ENCODE measurements at regions not wholly inside any gene's neighbourhood (a gene's known extent, or its start where the extent isn't known, plus 50 kb on each side); places are given as distances from the start of the nearest gene placed in this dataset.
"Not testable (repeated sequence)": the region's sequence is repeated elsewhere in the genome, so short reads cannot be mapped to it uniquely, and the experiment has no call there.

DNA sequence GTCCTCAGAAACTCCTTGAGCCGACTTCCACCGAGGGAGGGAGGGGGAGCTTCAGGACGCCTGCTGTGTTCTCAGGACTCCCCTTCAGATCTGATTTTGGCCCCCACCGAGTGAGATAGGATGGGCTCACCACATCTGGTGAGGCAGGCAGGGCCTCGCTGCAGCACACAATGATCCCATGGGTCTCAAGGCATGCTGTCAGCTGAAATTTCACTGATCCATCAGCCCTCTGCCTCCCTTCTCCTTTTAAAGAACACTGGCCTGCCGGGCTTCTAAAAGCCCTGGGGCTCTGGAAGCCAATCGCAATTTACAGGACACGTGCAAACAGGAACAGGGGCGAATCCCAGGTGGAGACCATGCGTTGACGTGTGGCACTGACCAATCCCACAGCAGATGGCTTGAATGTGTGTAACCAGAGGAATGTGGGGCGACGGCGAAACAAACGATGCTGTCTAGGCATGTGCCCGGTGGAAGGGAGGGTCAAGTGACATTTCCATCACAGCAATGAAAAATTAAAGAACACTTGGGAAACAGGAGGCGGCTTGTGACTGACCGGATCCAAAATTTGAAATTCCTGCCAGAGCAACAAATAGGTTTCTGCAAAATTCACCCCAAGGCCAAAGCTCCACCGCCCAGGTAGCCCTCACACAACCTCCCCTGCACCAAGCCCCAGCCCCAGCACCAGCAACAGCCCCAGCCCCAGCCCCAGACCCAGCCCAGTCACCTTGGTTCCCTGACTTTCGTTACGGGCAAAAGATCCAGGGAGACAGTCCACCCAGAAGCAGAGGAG lies 167.1 kb upstream of the ZNF337 start:
- DNase-seq = no peak

DNA sequence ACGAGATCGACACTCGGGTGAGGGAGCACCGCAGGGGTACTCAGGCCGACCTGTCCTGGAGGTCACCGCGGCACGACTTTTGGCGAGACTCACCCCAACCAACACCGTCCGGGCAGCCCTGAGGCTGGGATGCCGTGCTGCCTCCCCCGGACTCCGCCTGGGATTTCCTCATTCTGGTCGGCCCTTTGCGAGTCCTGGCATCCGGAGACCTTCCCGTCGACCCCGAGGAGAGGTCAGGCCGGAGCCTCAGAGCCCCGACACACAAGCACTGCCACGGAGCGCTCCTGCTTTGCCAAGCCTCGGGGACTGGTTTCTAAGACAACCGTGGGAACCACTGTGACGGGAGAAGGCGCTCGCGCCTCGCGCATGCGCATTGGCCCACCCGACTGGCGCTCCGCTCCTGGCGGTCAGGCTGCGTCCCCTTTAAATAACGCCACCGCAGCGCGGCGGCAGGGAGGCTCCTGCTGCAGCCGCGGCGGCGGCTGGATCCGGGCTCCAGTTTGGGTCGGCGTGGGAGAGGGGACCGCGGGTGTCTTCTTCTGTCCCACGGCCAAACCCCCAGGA lies 166.4 kb upstream of the ZNF337 start:
- DNase-seq = peak; percentile 82

DNA sequence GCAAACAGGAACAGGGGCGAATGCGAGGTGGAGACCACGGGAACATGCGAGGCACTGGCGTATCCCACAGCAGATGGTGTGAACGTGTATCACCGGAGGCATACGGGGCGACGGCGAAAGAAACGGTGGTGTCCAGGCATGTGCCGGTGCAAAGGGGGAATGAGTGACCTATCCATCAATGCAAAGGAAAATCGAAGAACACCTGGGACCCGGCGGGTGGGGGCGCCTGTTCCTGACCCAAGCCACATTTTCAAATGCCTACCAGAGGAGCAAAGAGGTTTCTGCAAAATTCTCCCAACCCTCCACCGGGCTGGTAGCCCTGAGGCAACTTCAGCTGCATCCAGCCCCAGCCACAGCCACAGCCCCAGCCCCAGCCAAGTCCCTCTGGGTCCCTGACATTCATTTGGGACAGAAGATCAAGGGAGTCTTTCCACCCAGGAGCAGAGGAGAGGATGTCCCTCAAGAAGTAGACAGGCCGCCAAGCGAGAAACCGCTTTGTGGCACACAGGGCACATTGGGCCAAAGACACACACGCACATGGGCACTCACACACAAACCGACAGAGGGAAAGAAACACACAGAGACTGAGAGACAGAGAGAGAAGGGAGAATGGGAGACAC lies 164.0 kb upstream of the ZNF337 start:
- DNase-seq = no peak

DNA sequence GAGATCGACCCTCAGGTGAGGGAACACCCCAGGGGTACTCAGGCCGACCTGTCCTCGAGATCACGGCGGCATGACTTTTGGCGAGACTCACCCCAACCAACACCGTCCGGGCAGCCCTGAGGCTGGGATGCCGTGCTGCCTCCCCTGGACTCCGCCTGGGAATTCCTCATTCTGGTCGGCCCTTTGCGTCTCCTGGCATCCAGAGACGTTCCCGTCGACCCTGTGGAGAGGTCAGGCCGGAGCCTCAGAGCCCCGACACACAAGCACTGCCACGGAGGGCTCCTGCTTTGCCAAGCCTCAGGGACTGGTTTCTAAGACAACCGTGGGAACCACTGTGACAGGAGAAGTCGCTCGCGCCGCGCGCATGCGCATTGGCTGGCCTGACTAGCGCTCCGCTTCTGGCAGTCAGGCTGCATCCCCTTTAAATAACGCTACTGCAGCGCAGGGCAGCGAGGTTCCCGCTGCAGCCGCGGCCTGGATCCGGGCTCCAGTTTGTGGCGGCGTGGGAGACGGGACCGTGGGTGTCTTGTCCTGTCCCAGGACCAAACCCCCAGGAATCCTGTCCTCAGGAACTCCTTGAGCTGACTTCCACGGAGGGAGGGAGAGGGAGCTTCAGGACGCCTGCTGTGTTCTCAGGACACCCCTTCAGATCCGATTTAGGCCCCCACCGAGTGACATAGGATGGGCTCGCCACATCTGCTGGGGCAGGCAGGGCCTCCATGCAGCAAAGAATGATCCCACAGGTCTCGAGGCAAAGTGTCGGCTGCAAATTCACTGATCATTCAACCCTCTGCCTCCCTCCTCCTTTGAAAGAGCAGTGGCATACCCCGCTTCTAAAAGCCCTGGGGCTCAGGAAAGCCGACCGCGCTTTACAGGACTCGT lies 163.2 kb upstream of the ZNF337 start:
- peak; percentile 63 for DNase-seq

DNA sequence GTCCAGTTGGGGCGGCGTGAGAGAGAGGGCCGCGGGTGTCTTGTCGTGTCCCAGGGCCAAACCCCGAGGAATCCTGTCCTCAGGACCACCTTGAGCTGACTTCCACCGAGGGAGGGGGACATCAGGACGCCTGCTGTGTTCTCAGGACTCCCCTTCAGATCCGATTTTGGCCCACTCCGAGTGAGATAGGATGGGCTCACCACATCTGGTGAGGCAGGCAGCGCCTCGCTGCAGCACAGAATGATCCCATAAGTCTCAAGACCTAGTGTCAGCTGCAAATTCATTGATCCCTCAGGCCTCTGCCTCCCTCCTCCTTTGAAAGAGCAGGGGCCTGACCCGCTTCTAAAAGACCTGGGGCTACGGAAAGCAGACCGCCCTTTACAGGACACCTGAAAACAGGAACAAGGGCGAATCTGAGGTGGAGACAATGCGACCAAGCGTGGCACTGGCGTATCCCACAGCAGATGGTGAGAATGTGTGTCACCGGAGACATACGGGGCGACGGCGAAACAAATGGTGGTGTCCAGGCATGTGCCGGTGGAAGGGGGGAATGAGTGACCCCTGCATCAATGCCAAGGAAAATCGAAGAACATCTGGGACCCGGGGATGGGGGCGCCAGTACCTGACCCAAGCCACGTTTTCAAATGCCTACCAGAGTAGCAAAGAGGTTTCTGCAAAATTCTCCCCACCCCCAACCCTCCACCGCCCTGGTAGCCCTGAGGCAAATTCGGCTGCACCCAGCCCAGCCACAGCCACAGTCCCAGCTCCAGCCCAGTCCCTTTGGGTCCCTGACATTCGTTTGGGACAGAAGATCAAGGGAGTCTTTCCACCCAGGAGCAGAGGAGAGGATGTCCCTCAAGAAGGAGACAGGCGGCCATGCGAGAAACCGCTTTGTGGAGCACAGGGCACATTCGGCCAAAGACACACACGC lies 162.1 kb upstream of the ZNF337 start:
- no peak for DNase-seq

DNA sequence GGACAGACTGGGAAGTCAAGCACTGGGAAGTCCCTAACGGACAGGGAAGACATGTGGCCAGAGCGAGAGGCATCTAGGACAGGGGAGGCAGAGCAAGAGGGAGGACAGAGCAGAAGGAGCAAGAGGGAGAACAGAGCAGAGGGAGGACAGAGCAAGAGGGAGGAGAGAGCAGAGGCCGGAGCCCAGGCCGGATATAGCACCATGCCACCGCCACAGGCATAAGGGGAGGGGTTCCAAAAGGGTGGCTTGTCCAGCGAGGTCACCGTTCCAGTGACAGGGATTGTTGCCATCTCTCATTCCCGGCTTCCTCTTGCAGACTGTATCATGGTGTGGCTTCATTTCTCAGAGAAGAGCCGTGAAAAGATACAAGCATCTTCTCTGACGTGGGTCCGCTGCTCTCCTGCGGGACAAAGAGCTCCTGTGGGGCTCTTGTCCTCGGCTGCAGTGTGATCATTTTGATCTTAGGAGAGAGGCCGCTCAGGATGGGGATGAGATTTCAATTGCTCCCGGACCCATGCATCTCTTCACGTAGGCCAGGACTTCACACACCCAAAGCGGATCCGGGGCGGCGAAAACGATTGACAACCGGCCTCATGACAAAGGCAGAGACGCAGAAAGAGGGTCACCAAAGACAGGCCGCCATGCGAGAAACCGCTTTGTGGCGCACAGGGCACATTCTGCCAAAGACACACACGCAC lies 160.6 kb upstream of the ZNF337 start:
- DNase-seq = not testable (repeated sequence)

DNA sequence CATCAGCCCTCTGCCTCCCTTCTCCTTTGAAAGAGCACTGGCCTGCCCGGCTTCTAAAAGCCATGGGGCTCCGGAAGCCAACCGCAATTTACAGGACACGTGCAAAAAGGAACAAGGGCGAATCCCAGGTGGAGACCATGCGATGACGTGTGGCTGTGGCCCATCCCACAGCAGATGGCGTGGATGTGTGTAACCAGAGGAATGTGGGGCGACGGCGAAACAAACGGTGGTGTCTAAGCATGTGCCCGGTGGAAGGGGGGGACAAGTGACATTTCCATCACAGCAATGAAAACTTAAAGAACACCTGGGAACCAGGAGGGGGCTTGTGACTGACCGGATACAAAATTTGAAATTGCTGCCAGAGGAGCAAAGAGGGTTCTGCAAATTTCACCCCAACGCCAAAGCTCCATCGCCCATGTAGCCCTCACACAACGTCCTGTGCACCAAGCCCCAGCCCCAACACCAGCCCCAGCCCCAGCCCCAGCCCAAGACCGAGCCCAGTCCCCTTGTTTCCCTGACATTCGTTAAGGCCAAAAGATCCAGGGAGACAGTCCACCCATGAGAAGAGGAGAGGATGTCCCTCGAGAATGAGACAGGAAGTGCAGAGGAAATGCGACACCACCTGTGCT lies 159.7 kb upstream of the ZNF337 start:
- no peak for DNase-seq

DNA sequence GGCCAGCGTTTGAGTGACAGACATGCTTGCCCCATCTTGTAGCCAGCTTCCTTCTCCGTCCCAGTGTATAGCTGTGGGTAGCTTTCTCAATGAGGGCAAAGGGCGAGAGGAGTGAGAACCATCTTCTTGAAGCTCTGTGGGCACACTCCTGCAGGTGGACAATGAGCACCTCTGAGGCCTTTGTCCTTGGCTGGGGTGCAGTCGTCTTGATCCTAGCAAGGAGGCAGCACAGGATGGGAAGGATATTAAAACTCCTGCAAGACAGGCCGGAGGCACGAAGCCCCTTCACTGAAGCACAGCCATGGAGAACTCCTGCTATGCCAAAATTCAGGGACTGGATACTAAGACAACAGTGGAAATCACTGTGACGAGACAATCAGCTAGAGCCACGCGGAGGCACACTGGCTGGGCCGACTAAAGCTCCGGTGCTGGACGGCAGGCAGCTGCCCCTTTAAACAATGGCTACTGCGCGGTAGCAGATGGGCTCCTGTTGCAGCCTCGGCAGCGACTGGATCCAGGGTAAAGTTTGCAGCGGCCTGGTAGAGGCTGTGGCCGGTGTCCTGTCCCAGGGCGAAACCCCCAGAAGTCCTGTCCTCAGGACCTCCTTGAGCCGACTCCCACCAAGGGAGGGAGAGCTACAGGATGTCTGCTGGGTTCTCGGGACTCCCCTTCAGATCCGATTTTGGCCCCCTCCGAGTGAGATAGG lies 159.0 kb upstream of the ZNF337 start:
- DNase-seq = not testable (repeated sequence)

DNA sequence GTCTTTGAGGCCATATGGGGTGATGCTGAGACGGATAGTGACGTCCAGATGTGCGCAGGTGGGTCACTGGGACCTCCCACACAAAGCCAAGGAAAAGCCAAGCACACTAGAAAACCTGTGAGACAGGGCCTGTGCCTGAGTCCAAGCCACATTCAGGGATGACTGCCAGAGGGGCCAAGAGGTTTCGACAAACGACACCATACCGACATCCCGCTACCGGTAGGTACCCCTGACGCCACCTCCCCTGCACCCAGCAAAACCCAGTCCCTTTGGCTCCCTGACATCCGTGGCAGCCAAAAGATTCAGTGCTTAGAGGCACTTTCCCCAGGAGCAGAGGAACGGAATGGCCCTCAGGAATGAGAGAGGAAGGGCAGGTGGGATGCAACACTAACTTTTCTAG lies 158.0 kb upstream of the ZNF337 start:
- not testable (repeated sequence) for DNase-seq

DNA sequence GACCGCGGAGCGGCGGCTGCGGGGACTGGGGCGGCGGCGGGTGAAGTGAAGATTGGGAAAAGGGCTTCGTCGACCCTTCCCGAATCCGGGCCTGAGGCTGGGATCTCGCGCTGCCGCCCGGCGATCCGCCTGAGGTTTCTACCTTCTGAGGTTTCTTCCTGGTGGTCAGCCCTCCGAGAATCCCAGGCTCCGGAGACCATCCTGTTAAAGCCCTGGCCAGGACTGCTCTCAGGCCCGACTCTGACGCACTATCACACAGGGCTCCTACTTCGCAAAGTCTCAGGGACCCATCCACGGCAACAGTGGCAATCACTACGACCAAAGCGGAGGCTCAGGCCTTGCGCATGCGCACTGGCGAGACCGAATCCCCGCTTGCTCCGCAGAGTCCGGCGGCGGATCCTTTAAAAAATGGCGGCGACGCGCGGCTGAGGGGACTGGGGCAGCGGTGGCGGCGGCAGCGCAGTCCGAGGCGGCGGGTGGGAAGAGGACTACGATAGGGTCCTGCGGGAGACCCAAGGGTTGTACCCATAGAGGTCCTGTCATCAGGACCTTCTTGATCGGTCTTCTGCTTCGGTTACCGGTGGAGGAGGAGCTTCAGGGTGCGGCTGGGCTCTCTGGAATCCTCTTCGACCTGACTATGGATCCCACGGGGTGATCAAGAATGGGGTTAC lies 157.2 kb upstream of the ZNF337 start:
- peak; percentile 83 for DNase-seq

DNA sequence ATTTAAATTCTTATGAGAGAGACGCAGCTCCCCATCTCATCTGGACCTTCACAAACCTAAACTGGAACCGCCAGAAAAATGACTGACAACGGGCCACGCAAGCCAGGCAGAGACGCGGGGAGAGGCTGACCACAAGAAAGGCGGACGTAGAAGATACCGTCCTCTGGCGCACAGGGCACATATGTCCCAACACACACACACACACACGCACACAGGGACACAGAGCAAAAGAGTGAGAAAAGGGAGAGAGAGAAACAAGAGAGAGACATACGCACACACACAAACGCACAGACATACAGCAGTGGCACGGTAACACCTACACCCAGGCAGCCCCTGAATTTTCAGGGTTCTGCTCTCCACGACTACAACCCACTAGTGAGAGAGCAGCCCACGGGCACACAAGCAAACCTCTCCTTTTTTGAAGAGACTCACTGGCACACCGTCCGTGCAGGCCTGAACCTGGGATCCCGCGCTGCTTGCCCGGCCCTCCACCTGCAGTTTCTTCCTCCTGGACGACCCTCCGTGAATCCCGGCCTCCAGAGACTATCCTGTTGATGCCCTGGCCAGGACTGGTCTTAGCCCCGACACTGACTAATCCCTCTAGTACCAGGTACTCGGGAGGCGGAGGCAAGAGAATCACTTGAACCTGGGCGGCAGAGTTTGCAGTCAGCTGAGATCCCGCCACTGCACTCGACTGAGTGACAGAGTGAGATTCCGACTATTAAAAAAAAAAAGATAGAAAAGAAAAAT lies 156.5 kb upstream of the ZNF337 start:
- DNase-seq = not testable (repeated sequence)

DNA sequence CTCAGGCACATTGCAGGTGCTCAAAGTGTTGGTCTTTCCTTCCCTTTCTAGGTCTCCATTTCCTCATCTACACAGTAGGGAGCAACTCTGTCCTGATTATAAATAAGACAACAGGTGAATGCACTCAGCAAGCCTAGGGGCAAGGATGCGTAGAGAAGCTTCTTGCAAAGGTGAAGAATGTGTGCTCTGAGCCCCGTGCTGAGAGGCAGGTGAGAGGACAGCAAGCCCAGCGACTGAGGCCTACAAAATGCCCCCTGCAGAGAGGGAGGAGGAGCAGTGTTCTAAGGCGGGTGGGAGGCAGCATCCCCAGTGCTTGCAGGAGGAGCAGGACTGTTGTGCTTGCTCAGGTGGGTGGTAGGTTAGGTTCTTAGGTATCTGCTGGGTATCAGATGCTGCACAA lies 153.5 kb upstream of the ZNF337 start:
- DNase-seq = not testable (repeated sequence)

DNA sequence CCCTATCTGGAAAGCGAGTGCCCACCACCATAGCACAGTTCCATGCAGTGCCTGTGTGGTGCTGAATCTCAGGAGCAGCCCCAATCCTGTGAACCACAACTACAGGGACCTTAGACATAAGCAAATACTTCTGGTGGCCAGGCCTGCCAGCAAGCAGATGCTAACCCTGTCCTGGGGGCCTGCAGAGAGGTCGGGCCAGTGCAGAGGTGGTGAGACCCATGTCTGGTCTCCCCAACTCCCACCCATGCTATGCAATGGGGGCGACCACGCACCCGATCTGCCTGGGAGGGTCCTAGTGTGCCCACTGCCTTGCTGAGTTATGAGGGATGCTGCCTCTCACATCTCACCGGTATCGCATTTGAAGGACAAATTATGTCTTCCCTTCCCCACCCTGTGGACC lies 151.6 kb upstream of the ZNF337 start:
- no peak for DNase-seq

DNA sequence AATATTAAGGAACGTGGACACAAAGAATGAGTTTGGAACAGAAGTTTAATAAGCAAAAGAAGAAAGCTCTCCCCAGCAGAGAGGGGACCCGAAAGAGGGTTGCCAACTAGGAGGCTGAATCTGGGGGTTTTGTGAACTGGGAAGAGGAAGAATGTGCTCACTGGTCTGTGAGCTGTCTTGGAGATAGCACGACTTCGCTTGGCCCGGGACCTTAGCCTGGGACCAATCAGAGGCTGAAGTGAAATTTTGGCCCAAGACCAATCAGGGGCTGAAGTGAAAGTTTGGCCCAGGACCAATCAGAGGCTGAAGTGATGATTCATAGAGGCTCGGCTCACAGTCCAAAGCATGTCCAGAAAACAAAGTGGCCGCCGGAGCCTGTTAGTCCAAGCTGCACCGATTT lies 148.0 kb upstream of the ZNF337 start:
- not testable (repeated sequence) for DNase-seq

DNA sequence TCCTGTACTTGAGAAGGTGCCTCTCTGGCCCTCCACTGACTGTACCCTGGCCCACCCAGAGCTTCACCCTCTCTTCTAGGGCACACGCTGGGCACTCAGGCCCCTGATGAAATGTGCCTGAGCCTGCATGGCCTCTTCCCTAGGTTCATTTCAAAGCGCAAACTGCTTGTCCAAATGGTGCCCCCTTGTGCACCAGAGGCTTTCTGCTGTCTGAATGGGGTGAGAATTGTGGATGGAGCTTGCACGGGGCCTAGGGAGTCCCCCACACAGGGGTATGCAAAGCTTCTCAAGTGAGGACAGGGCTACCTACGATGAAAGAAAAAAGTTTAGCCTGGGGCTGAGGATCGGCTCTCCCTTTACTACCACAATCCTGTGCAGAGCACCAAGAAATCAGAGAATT lies 116.9 kb upstream of the ZNF337 start:
- not testable (repeated sequence) for DNase-seq

DNA sequence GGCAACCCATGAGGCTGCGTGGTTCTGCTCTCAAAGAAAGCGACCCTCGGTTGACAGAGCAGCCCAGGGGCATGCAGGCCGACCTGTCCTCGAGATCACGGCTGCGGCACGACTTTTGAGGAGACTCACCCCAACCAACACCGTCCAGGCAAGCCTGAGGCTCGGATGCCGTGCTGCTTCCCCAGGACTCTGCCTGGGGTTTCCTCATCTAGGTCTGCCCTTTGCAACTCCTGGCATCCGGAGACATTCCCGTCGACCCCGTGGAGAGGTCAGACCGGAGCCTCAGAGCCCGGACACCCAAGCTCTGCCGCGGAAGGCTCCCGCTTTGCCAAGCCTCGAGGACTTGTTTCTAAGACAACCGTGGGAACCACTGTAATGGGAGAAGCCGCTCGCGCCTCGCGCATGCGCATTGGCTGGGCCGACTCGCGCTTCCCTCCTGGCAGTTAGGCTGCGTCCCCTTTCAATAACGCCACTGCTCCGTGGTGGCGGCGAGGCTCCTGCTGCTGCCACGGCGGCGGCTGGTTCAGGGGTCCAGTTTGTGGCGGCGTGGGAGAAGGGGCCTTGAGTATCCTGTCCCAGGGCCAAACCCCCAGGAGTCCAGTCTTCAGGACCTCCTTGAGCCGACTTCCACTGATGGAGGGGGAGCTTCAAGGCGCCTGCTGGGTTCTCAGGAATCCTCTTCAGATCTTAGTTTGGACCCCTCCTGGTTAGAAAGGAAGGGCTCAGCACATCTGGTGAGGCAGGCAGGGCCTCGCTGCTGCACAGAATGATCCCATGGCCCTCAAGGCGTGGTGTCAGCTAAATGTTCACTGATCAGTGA lies 101.7 kb upstream of the ZNF337 start:
- not testable (repeated sequence) for DNase-seq

DNA sequence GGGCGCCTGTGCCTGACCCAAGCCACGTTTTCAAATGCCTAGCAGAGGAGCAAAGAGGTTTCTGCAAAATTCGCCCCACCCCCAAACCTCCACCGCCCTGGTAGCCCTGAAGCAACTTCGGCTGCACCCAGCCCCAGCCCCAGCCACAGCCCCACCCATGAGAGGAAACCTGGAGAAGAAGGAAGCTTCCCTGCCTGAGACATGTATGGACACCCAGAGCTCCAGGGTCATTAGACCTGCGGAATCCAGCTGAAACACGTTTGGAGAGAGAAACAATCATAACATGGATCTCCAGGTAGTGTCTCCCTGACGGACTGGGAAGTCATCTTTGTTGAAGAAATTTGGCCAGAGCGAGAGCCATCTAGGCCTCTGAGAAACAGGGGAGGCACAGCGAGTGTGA lies 100.4 kb upstream of the ZNF337 start:
- not testable (repeated sequence) for DNase-seq

DNA sequence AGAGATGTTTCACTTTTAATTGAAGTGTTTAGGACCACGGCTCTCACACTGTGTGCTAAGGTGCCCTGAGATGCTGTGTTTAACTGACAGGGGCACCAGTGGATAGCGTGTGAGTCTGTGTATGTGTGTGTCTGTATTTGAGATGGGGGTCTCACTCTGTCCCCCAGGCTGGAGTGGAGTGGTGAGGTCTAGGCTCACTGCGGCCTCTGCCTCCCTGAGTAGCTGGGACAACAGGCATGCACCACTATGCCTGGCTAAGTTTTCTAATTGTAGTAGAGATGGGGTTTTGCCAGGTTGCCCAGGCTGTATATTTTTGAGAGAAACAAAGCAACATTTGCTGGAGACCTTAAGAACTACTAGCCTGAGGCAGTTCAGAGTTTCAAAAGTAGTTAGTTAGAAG lies 80.6 kb upstream of the ZNF337 start:
- DNase-seq = not testable (repeated sequence)
